DMS79 treated with DMSO at 0.1 percent for 48 hours (cell line): ENCODE measurements at regions not wholly inside any gene's neighbourhood (a gene's known extent, or its start where the extent isn't known, plus 50 kb on each side); places are given as distances from the start of the nearest gene placed in this dataset.
A peak's percentile ranks its signal among the peaks of the same experiment; 100 is the strongest.

Source experiments
- DNase-seq: peaks from one replicate; lab custom pipeline; 2025; lab: John Stamatoyannopoulos, UW

DNA sequence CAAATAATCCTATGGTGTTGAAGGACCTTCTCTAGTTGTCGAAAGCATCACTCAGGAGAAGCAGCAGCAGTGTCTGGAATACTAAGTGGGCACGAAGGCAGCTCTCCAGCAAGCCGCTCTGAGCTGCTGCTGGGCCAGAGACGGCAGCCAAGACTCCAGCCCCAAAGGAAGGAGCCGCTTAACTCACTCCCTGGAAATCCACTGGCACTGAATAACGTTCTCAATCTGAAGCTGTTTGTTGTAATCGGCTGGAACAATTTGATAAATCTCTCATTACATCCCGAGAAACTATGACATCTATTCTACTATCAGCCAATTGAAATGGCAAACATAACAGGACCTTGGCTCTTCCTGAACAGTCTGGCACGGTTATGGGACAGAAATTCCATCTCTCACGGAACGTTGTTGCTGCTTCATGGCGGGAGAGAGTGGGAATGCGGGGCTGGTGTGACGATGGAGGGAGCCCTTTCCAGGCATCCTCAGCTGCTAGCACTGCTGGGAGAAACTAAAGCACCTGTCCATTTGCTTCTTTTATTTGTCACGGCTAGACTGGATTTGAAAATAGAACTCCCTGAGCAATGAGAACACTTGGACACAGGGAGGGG, 331.5 kb upstream of the RNF32 start:
- DNase-seq = no peak

GRCh38 chr7:156307193-156307592, 333.4 kb upstream of the RNF32 start:
- no peak for DNase-seq

DNA sequence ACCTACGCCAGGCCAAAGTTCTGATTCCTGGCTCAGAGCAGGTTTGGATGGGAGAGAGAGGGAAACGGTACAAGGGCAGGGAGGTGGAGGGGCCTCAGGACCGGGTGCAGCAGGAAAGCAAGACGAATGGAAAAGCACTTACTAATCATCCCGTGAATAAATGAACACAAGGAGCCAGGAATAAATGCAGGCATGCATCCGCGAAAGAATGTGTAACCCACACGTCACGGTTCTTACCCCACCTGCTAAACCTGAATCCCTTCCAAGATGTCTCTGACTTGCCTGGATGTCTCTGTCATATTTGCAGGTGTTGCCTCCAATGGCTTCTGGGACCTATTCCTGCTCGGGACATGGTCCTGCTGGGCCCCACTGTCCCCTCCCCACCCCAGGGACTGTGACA, 335.2 kb upstream of the RNF32 start:
- peak; percentile 89 for DNase-seq

GRCh38 chr7:156282816-156283215, 357.8 kb upstream of the RNF32 start:
- no peak for DNase-seq

GRCh38 chr7:156279635-156280034, 360.9 kb upstream of the RNF32 start:
- peak; percentile 13 for DNase-seq

DNA sequence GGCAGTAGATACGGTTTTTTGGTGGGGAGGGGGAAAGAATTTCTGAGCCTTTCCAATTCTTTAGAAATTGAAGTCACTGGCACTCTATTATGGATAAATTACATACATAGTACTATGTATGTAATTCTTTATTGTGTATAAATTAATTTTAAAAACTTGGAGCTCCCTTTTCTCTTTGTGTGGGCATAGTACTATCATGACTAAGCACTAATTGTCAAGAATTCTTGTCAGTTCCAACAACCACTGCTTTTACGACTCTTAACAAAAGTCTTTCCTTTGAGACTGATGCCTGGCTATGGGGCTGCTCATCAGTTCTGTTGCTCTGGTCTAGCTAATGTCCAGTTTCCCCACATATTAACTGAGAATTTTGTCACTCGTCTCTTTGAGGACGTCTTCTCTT, 365.3 kb upstream of the RNF32 start:
- no peak for DNase-seq

DNA sequence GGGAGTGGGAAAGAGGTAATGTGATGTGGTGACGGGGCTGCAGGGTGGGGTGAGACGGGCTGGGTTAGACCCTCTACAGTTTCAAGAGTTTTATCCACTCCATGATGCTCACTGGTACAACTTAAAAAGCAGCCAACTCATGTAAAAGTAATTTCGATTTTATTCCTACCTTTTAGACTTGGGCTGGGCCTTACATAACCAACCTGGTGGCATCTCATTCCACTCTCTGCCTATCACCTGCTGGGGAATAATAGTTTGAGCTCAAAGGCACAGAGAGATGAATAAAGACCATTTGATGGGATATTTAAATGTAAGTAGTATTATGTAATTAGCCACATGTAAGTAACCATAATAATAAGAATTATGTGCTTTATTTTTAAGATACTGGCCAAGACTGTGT, 366.0 kb upstream of the RNF32 start:
- DNase-seq = no peak

- no peak for DNase-seq
These were observed 379.0 kb upstream of the RNF32 start for GRCh38 chr7:156261581-156261980.

GRCh38 chr7:156257904-156258303, 382.7 kb upstream of the RNF32 start:
- DNase-seq = no peak

- no peak for DNase-seq
These were observed 384.9 kb upstream of the RNF32 start for GRCh38 chr7:156255635-156256034.

DNA sequence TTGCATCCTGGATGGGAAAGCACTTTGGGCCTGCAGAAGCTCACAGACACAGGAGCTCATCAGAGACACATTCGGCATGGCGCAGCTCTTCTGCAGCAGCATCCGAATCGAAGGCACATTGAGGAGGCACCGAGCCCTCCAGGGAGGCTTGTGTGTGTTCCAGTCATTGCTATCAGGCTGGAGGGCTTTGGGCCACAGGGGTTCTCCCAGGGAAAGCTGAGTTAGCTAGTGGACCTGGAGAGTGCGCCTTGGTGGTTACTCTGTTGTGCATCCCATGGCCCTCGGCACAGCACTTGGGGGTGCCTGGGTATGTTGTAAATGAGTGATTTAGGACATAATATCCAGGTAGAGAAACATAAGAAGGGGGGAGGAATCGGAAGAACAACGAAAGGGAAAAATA, 388.7 kb upstream of the RNF32 start:
- DNase-seq = no peak

DNA sequence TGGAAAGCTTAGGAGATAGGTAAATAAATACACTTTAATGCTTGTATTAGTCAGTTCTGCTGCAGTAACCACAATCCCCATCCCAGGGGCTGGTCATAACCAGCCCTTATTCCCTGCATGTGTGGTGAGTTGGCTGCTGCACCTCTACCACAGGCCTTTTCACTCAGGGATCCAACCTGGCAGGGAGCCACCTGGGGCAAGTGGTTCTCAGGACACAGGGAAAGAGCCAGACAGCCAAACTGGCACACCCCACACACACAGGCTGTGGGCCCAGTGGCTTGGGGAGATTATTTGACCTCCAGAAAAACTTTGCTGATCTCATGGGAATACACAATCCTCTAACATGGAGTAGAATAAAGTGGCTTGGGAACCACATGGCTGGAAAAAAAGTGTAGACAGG, 400.0 kb upstream of the RNF32 start:
- no peak for DNase-seq

- no peak for DNase-seq
These were observed 402.0 kb upstream of the RNF32 start for GRCh38 chr7:156238366-156239133.

- no peak for DNase-seq
These were observed 403.0 kb upstream of the RNF32 start for GRCh38 chr7:156237614-156238013.

GRCh38 chr7:156236936-156237599, 403.5 kb upstream of the RNF32 start:
- DNase-seq = no peak

DNA sequence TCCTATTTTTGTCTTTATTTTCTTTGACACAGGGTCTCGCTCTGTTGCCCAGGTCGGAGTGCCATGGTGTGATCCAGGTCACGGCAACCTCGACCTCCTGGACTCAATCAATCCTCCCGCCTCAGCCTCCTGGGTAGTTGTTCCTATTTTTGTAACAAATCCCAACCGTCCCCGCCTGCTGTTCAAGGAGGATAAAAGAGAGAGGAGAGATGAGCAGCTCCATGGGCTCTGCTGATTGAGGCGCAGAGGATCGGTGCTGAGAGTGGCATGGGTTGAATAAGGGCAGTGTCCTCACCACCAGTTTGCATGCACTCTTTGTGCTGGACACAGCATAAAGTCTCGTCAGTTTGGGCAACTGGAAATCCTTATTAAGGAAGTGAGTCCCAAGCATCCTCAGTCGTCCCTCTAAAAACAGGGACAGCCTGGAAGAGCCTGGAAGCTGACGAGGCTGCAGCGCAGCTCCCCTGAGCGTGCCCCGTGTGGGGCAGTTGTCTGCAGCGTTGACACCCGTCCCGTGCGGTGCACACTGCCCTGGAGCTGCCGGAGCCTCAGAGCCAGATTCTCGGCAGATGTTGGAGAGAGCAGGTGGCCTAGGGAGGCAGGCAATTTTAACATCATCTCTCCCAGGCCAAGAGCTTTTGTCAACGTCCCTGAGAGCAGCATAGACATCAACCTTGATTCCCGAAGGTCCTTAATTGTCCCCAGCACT, 404.2 kb upstream of the RNF32 start:
- no peak for DNase-seq

GRCh38 chr7:156234666-156235494, 405.7 kb upstream of the RNF32 start:
- DNase-seq = no peak

- no peak for DNase-seq
These were observed 406.4 kb upstream of the RNF32 start for GRCh38 chr7:156234192-156234591.

GRCh38 chr7:156232931-156233705, 407.5 kb upstream of the RNF32 start:
- no peak for DNase-seq

DNA sequence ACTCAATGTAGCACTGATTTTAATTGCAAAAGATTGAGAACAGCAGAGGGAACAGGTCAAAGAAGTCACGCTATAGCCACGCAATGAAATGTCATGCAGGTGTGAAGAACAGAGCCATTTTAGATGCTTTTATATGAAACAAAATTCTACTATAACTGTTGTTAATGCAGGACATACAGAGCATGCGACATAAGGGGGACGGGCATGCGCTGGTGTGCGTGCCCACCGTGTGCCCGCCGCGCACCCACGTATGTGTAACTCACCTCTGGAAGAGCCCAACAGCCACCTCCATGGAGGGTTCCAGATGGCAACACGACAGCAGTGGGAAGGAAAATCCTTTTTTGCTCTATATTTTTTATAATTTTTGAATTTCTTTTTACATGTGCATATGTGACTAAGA, 410.0 kb upstream of the RNF32 start:
- DNase-seq = no peak

GRCh38 chr7:156224833-156225225, 412.6 kb upstream of the SHH start:
- DNase-seq = no peak
